GM12878 (cell line): ENCODE measurements at regions not wholly inside any gene's neighbourhood (a gene's known extent, or its start where the extent isn't known, plus 50 kb on each side); places are given as distances from the start of the nearest gene placed in this dataset.

Source experiments
- ATAC-seq: fragments of 200-7000 bp; cut with Tn5 transposase; 3 replicates; pipeline ENCODE4 v1.9.1; 2020; ENCODE audit warnings: mild to moderate bottlenecking, moderate library complexity
- BruUV-seq: library from RNA; stranded (reverse); fragments of 400-500 nt; replicated peaks from 2 replicates; lab custom pipeline; 2021; lab: Mats Ljungman, UMichigan
- CTCF ChIA-PET: fragments of 300-600 bp; sonication (Branson Sonifier 250); formaldehyde crosslinking; extraction: SDS; loops from one replicate; lab custom pipeline; 2021; ENCODE audit warnings: inconsistent platforms; lab: Yijun Ruan, JAX
- POLR2A ChIA-PET: fragments of 350-600 bp; formaldehyde crosslinking; extraction: SDS; loops from one replicate; lab custom pipeline; 2021; ENCODE audit warnings: inconsistent platforms; lab: Charles Lee
- RAD21 ChIA-PET: fragments of 300-600 bp; sonication (Branson Sonifier 250); formaldehyde crosslinking; loops from one replicate; lab custom pipeline; 2023; ENCODE audit warnings: antibody characterized with exemption; ENCODE audit not compliant: unreplicated experiment; lab: Charles Lee
- SMC1A ChIA-PET: fragments of 300-600 bp; sonication (Branson Sonifier 250); formaldehyde crosslinking; loops from one replicate; lab custom pipeline; 2023; ENCODE audit not compliant: unreplicated experiment, uncharacterized antibody; lab: Charles Lee
- DNase-seq: peaks from one replicate; pipeline ENCODE4 v3.0.0-alpha.2; 2011; ENCODE audit warnings: low read depth, low spot score
- FAIRE-seq: peaks from 3 replicates; lab custom pipeline; 2011; peaks lifted over from hg19 to GRCh38; lab: Jason Lieb, UNC
- H2AFZ ChIP-seq: 2 replicates; pipeline ENCODE4 v1.6.0; 2011; ENCODE audit warnings: low read depth, low read length, control low read depth; ENCODE audit not compliant: control insufficient read depth
- H3K27ac ChIP-seq: 2 replicates; pipeline ENCODE4 v1.5.1; 2011; ENCODE audit warnings: control low read depth; ENCODE audit not compliant: control insufficient read depth, insufficient read depth
- H3K27me3 ChIP-seq, 2 experiments: replicated peaks in 1 of 2; 2 replicates each; pipeline versions ENCODE4 v1.6.0 to v1.6.1; 2011; ENCODE audit warnings: low read length in 1 of 2; ENCODE audit not compliant: control insufficient read depth in 2 of 2, insufficient read depth in 2 of 2
- H3K36me3 ChIP-seq, 2 experiments: 2 replicates each; pipeline ENCODE4 v1.5.1; 2011; ENCODE audit warnings: low read length in 1 of 2; ENCODE audit not compliant: control insufficient read depth in 2 of 2, insufficient read depth in 2 of 2
- H3K4me1 ChIP-seq: 2 replicates; pipeline ENCODE4 v1.6.1; 2011; ENCODE audit warnings: mild to moderate bottlenecking, low read length, moderate library complexity, mixed read lengths; ENCODE audit not compliant: control insufficient read depth, insufficient read depth
- H3K4me2 ChIP-seq: 2 replicates; pipeline ENCODE4 v1.6.0; 2011; ENCODE audit warnings: control low read depth; ENCODE audit not compliant: control insufficient read depth, insufficient read depth
- H3K4me3 ChIP-seq: fragments of 200-600 bp; sonication (generic); 2 replicates; pipeline ENCODE4 v1.5.1; 2016
- H3K79me2 ChIP-seq: 2 replicates; pipeline ENCODE4 v1.6.0; 2011; ENCODE audit warnings: low read length; ENCODE audit not compliant: control insufficient read depth, insufficient read depth
- H3K9ac ChIP-seq: 2 replicates; pipeline ENCODE4 v1.8.0; 2011; ENCODE audit warnings: low read length, control low read depth, mixed read lengths; ENCODE audit not compliant: control insufficient read depth, insufficient read depth
- H3K9me3 ChIP-seq: replicated peaks from 3 replicates; pipeline ENCODE4 v1.5.1; 2011; ENCODE audit warnings: mild to moderate bottlenecking, low read length; ENCODE audit not compliant: control insufficient read depth, insufficient read depth
- H4K20me1 ChIP-seq: 2 replicates; pipeline ENCODE4 v1.6.0; 2011; ENCODE audit not compliant: control insufficient read depth, insufficient read depth
- BHLHE40 ChIP-seq, 2 experiments: fragments of 450-650 bp in 1 of 2; IDR thresholded peaks; 2 replicates each; pipeline ENCODE4 v1.6.1; 2011 to 2017; ENCODE audit warnings: low read depth in 2 of 2, borderline replicate concordance in 1 of 2, improper control_type of control experiment in 1 of 2, low read length in 1 of 2, mild to moderate bottlenecking in 1 of 2
- CBFB ChIP-seq: IDR thresholded peaks from 2 replicates; pipeline ENCODE4 v1.6.1; 2016; ENCODE audit warnings: antibody characterized with exemption, low read depth
- CREB1 ChIP-seq: IDR thresholded peaks from 2 replicates; pipeline ENCODE4 v1.6.1; 2012; ENCODE audit warnings: low read depth, mild to moderate bottlenecking, inconsistent platforms
- CREM ChIP-seq: IDR thresholded peaks from 2 replicates; pipeline ENCODE4 v1.6.1; 2014; ENCODE audit warnings: antibody characterized with exemption, low read depth
- EGR1 ChIP-seq, 2 experiments: IDR thresholded peaks; 1 replicate in 1 of 2; 2 replicates in 1 of 2; pipeline ENCODE4 v1.6.1; 2011 to 2012; ENCODE audit warnings: low read depth in 2 of 2, low read length in 2 of 2, borderline replicate concordance in 1 of 2, mild to moderate bottlenecking in 1 of 2, moderate library complexity in 1 of 2
- LARP7 ChIP-seq: fragments of 450-650 bp; IDR thresholded peaks from 2 replicates; pipeline ENCODE4 v1.6.1; 2017; ENCODE audit warnings: mild to moderate bottlenecking
- PAX5 ChIP-seq: IDR thresholded peaks from 2 replicates; pipeline ENCODE4 v1.6.1; 2011; ENCODE audit warnings: low read depth, low read length, borderline replicate concordance
- PAX8 ChIP-seq: fragments of 450-650 bp; IDR thresholded peaks from 2 replicates; pipeline ENCODE4 v1.6.1; 2017; ENCODE audit warnings: mild to moderate bottlenecking, moderate library complexity
- PKNOX1 ChIP-seq: fragments of 450-650 bp; IDR thresholded peaks from 2 replicates; pipeline ENCODE4 v1.6.1; 2016; ENCODE audit warnings: mild to moderate bottlenecking
- POLR2AphosphoS5 ChIP-seq: IDR thresholded peaks from 2 replicates; pipeline ENCODE4 v1.6.1; 2011; ENCODE audit warnings: mild to moderate bottlenecking, low read length, inconsistent platforms
- RB1 ChIP-seq: fragments of 450-650 bp; formaldehyde crosslinking; IDR thresholded peaks from 2 replicates; pipeline ENCODE4 v1.6.1; 2017; ENCODE audit warnings: mild to moderate bottlenecking, borderline replicate concordance
- TBL1XR1 ChIP-seq: IDR thresholded peaks from 2 replicates; pipeline ENCODE4 v1.6.1; 2012; ENCODE audit warnings: low read depth, low read length, improper control_type of control experiment
- WRNIP1 ChIP-seq: IDR thresholded peaks from 2 replicates; pipeline ENCODE4 v1.6.1; 2011; ENCODE audit warnings: low read depth, low read length, improper control_type of control experiment, borderline replicate concordance
- ZNF592 ChIP-seq: fragments of 450-650 bp; IDR thresholded peaks from 2 replicates; pipeline ENCODE4 v1.6.1; 2017; ENCODE audit warnings: mild to moderate bottlenecking, moderate library complexity
- WGBS: methylation state at CpG from one replicate; pipeline ENCODE4 v1.1.6; 2016; ENCODE audit warnings: low lambda C conversion rate; ENCODE audit not compliant: insufficient replicate concordance, insufficient coverage; ENCODE audit errors: missing lambda C conversion rate; 5-methylcytosine and 5-hydroxymethylcytosine counted together
- in situ Hi-C: fragments of 300-500 bp; cut with MboI; formaldehyde crosslinking; loops from 9 replicates; pipeline ENCODE4 v1.14.3; 2018; ENCODE audit warnings: mixed read lengths
- intact Hi-C: fragments of 100-400 bp; cut with micrococcal nuclease; formaldehyde crosslinking; loops from one replicate; pipeline ENCODE4 v1.14.2; 2022; ENCODE audit not compliant: unreplicated experiment

GRCh38 chr11:87917111-87917510, 258.1 kb downstream of the RAB38 start:
- DNase-seq (no peak), FAIRE-seq (no peak), ATAC-seq (no peak)
- Histone ChIP-seq H3K9me3 (no peaks in the 10 kb centered on the region), H2AFZ (no peak overlapping the region), H3K9ac (no peak overlapping the region), H3K36me3 (no peaks in the 10 kb centered on the region), H4K20me1 (no peaks in the 10 kb centered on the region), H3K27me3 (no peaks in the 10 kb centered on the region), H3K27ac (no peak overlapping the region), H3K4me3 (no peak overlapping the region), H3K4me1 (no peaks in the 10 kb centered on the region), H3K79me2 (no peaks in the 10 kb centered on the region), H3K4me2 (no peak overlapping the region)
- no TSS peak for BruUV-seq
- intact Hi-C loops, result no loop called here
- SMC1A ChIA-PET, result no interaction called here
- RAD21 ChIA-PET, result no interaction called here
- POLR2A ChIA-PET, result no interaction called here
- TF ChIP-seq TBL1XR1, result no peak
- TF ChIP-seq POLR2AphosphoS5, result no peak
- 37% methylated on average over 3 of the region's 3 CpGs for WGBS
- in situ Hi-C loops, result no loop called here
- CTCF ChIA-PET, result no interaction called here

- POLR2A ChIA-PET, result no interaction called here
- no peak overlapping the region for H3K27ac ChIP-seq
- H3K9ac ChIP-seq, result no peak overlapping the region
- H3K27me3 ChIP-seq, result no peaks in the 10 kb centered on the region
- DNase-seq (no peak), ATAC-seq (no peak), FAIRE-seq (no peak)
- in situ Hi-C loops, result no loop called here
- BruUV-seq, result no TSS peak
- H3K4me2 ChIP-seq, result no peak overlapping the region
- no peak overlapping the region for H3K4me3 ChIP-seq
- H3K79me2 ChIP-seq, result no peaks in the 10 kb centered on the region
- SMC1A ChIA-PET, result no interaction called here
- CTCF ChIA-PET, result no interaction called here
- RAD21 ChIA-PET, result no interaction called here
- no peaks in the 10 kb centered on the region for H3K9me3 ChIP-seq
- no peaks in the 10 kb centered on the region for H3K36me3 ChIP-seq
- intact Hi-C loops, result no loop called here
- H3K4me1 ChIP-seq, result no peaks in the 10 kb centered on the region
- no peaks in the 10 kb centered on the region for H4K20me1 ChIP-seq
- no peak overlapping the region for H2AFZ ChIP-seq
- whole genome bisulfite sequencing, result 0% methylated on average over 2 of the region's 2 CpGs
- TF ChIP-seq ZNF592 (no peak), PAX5 (no peak), WRNIP1 (no peak), EGR1 (IDR thresholded peaks at IDR 0.05; ENCODE audit: borderline replicate concordance in 1 of 2, low read depth in 2 of 2, low read length in 2 of 2) (no peak), LARP7 (no peak), CBFB (no peak), PKNOX1 (no peak), RB1 (no peak), PAX8 (no peak), CREM (no peak), BHLHE40 (IDR thresholded peaks at IDR 0.05; ENCODE audit: borderline replicate concordance in 1 of 2, low read depth in 2 of 2, low read length in 1 of 2) (no peak), CREB1 (no peak)
Observed at GRCh38 chr11:87909178-87909577, 266.1 kb downstream of the RAB38 start.
